Neuronal stem cell (in vitro differentiated cells): ENCODE measurements at regions not wholly inside any gene's neighbourhood (a gene's known extent, or its start where the extent isn't known, plus 50 kb on each side); places are given as distances from the start of the nearest gene placed in this dataset.

Experiments used
- DNase-seq: peaks from one replicate; pipeline ENCODE4 v3.0.0-alpha.2; 2013; ENCODE audit warnings: low spot score
- H2AFZ ChIP-seq: one replicate; pipeline ENCODE4 v1.6.1; 2013; ENCODE audit warnings: mild to moderate bottlenecking, low read length, inconsistent platforms
- H2AK5ac ChIP-seq: 2 replicates; pipeline ENCODE4 v1.6.1; 2013; ENCODE audit warnings: low read depth, mild to moderate bottlenecking, inconsistent platforms, low read length, moderate library complexity, mixed read lengths
- H2BK120ac ChIP-seq: 2 replicates; pipeline ENCODE4 v1.6.1; 2013; ENCODE audit warnings: low read depth, mild to moderate bottlenecking, inconsistent platforms, low read length, moderate library complexity, mixed read lengths
- H2BK12ac ChIP-seq: one replicate; pipeline ENCODE4 v1.6.1; 2013; ENCODE audit warnings: low read length, inconsistent platforms
- H2BK15ac ChIP-seq: 2 replicates; pipeline ENCODE4 v1.6.1; 2013; ENCODE audit warnings: mild to moderate bottlenecking, low read length, inconsistent platforms, mixed read lengths
- H2BK5ac ChIP-seq: one replicate; pipeline ENCODE4 v1.6.1; 2013; ENCODE audit warnings: inconsistent platforms, mild to moderate bottlenecking, low read length, moderate library complexity
- H3K14ac ChIP-seq: one replicate; pipeline ENCODE4 v1.6.1; 2013; ENCODE audit warnings: low read length, inconsistent platforms
- H3K18ac ChIP-seq: 2 replicates; pipeline ENCODE4 v1.6.1; 2013; ENCODE audit warnings: low read length, inconsistent platforms
- H3K23ac ChIP-seq: 2 replicates; pipeline ENCODE4 v1.6.1; 2013; ENCODE audit warnings: low read depth, mild to moderate bottlenecking, mixed read lengths, low read length, inconsistent platforms; ENCODE audit not compliant: poor library complexity
- H3K27ac ChIP-seq: replicated peaks from 3 replicates; pipeline ENCODE4 v1.5.1; 2013; ENCODE audit warnings: low read length, inconsistent platforms
- H3K27me3 ChIP-seq, 3 experiments: 2 replicates each; pipeline ENCODE4 v1.6.1; 2013; ENCODE audit warnings: low read length in 3 of 3, mild to moderate bottlenecking in 2 of 3, inconsistent platforms in 1 of 3, low read depth in 1 of 3, mixed read lengths in 1 of 3, moderate library complexity in 1 of 3; ENCODE audit not compliant: control insufficient read depth in 3 of 3, insufficient read depth in 3 of 3
- H3K36me3 ChIP-seq, 2 donors: replicated peaks in 1 of 2; 2 replicates each; pipeline ENCODE4 v1.6.1; 2013; ENCODE audit warnings: low read length in 2 of 2; ENCODE audit not compliant: control insufficient read depth in 2 of 2, insufficient read depth in 2 of 2
- H3K4ac ChIP-seq: 2 replicates; pipeline ENCODE4 v1.6.1; 2013; ENCODE audit warnings: inconsistent platforms, mild to moderate bottlenecking, low read length, moderate library complexity
- H3K4me1 ChIP-seq, 2 donors: 1 replicate in 1 of 2; 2 replicates in 1 of 2; pipeline ENCODE4 v1.6.1; 2013; ENCODE audit warnings: low read length in 2 of 2, low read depth in 1 of 2; ENCODE audit not compliant: control insufficient read depth in 2 of 2, insufficient read depth in 1 of 2
- H3K4me2 ChIP-seq: one replicate; pipeline ENCODE4 v1.6.1; 2013; ENCODE audit warnings: mild to moderate bottlenecking, low read length, inconsistent platforms; ENCODE audit not compliant: insufficient read depth, poor library complexity, severe bottlenecking
- H3K4me3 ChIP-seq, 2 donors: 2 replicates each; pipeline ENCODE4 v1.5.1; 2013; ENCODE audit warnings: low read length in 2 of 2, mild to moderate bottlenecking in 2 of 2, inconsistent platforms in 1 of 2, moderate library complexity in 1 of 2
- H3K79me1 ChIP-seq: one replicate; pipeline ENCODE4 v1.6.1; 2013; ENCODE audit warnings: low read depth, mild to moderate bottlenecking, inconsistent platforms, low read length, moderate library complexity
- H3K9ac ChIP-seq: one replicate; pipeline ENCODE4 v1.6.1; 2013; ENCODE audit warnings: mild to moderate bottlenecking, low read depth, low read length, inconsistent platforms; ENCODE audit not compliant: poor library complexity
- H3K9me3 ChIP-seq, 2 donors: replicated peaks in 1 of 2; 2 replicates each; pipeline versions ENCODE3 to v1.6.1; 2013; ENCODE audit warnings: low read length in 2 of 2, mild to moderate bottlenecking in 2 of 2, inconsistent platforms in 1 of 2, low read depth in 1 of 2, mixed read lengths in 1 of 2, moderate library complexity in 1 of 2; ENCODE audit not compliant: control insufficient read depth in 2 of 2, insufficient read depth in 1 of 2
- H4K8ac ChIP-seq: one replicate; pipeline ENCODE4 v1.6.1; 2013; ENCODE audit warnings: low read depth, mild to moderate bottlenecking, inconsistent platforms, low read length, moderate library complexity
- H4K91ac ChIP-seq: one replicate; pipeline ENCODE4 v1.6.1; 2013; ENCODE audit warnings: low read length, low read depth, mild to moderate bottlenecking, inconsistent platforms; ENCODE audit not compliant: poor library complexity
- WGBS, 2 donors: extraction: QIAGEN DNeasy Blood & Tissue Kit; methylation state at CpG; one replicate each; pipeline ENCODE4 v1.1.7; 2013; ENCODE audit warnings: missing lambda C conversion rate in 2 of 2, mixed read lengths in 1 of 2; ENCODE audit not compliant: insufficient read length in 2 of 2, insufficient replicate concordance in 1 of 2; ENCODE audit errors: extremely low coverage in 2 of 2; 5-methylcytosine and 5-hydroxymethylcytosine counted together

DNA sequence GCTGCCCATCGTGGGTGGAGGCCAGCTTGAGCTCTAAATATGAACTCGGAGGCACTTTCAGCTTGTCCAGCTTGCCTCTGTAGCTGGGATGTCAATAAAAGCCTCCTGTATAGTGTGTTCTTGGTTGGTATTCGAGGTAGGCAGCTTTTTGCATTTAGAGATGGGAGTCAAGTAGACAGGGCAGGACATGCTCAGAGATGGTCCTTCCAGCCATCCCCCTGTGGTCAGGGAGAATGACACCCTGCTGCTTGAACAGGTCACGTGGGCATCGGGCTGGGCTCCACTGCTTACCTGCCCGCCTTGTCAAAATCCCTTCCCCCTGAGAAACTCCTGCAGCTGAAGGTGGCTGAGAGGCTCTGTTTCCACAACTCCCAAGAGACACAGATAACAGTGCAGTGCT lies 302.5 kb downstream of the ZNF536 start:
- Histone ChIP-seq H2BK120ac (no peak overlapping the region), H3K27ac (no peak overlapping the region), H2AK5ac (no peak overlapping the region), H3K23ac (no peak overlapping the region), H4K91ac (no peak overlapping the region), H3K4me2 (no peak overlapping the region), H3K9ac (no peak overlapping the region), H3K18ac (no peak overlapping the region), H3K79me1 (no peaks in the 10 kb centered on the region), H4K8ac (no peak overlapping the region), H3K14ac (no peak overlapping the region), H2BK5ac (no peak overlapping the region), H3K4ac (no peak overlapping the region), H3K4me1 (peaks cover 0 to 1% of the 10 kb centered on the region in 2 donors), H3K27me3 (peaks cover 0 to 3% (median 0%) of the 10 kb centered on the region in 3 experiments), H2BK15ac (no peak overlapping the region), H2AFZ (no peak overlapping the region), H3K9me3 (no peaks in the 10 kb centered on the region), H2BK12ac (no peak overlapping the region), H3K4me3 (no peak overlapping the region), H3K36me3 (no peaks in the 10 kb centered on the region)
- no CpG with 5 or more reads among the region's 6 CpGs for WGBS, 2 donors
- DNase-seq = no peak

DNA sequence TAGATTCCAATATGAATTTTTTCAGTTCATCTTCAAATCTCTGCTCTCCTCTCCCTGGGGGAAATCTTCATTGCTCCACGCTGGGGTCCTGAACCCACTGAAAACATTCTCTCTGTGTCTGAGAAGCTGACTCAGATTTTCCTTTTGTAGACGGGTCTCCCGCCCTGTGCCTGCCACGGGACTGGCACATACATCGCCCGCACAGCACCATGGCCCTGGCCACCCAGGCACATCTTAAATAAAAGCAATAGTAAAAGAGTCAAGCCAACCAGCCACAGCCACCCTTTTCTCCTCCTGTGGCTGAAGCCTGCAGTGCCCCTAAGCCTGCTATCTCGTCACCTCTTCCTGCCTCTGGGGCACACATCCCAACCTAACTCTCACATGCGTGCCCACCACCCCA lies 301.2 kb downstream of the ZNF536 start:
- Histone ChIP-seq H3K9me3 (no peaks in the 10 kb centered on the region), H4K91ac (no peak overlapping the region), H3K18ac (no peak overlapping the region), H3K4me1 (peaks cover 0 to 5% of the 10 kb centered on the region in 2 donors), H3K4ac (no peak overlapping the region), H3K4me3 (no peak overlapping the region), H2BK5ac (no peak overlapping the region), H3K79me1 (no peaks in the 10 kb centered on the region), H3K9ac (no peak overlapping the region), H3K14ac (no peak overlapping the region), H3K23ac (no peak overlapping the region), H2AK5ac (no peak overlapping the region), H2BK15ac (no peak overlapping the region), H4K8ac (no peak overlapping the region), H3K4me2 (no peak overlapping the region), H2AFZ (no peak overlapping the region), H3K36me3 (no peaks in the 10 kb centered on the region), H3K27ac (no peak overlapping the region), H2BK120ac (no peak overlapping the region), H2BK12ac (no peak overlapping the region), H3K27me3 (peaks cover 0 to 3% (median 0%) of the 10 kb centered on the region in 3 experiments)
- no peak for DNase-seq
- no CpG with 5 or more reads among the region's 8 CpGs for WGBS, 2 donors

DNA sequence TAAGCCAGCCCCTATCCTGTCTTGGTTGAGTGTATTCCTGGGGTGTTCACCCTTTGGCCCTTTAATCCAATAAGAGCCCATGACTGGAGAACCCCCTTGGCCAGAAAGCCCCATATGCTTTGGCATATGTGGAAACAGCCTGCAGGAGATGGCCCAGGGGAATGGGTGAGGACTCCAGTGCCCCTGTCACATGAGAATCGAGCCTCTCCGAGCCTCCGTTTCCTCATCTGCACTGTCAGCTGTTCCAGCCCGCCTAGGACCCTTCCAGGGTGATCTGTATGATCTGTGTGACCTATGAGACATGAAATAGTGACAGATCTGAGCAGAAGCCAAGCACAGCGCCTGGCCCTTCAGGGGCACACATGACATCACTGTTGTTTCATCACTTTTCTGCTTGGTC lies 300.7 kb downstream of the ZNF536 start:
- no peak overlapping the region for H4K8ac ChIP-seq
- no peak overlapping the region for H3K14ac ChIP-seq
- H2AK5ac ChIP-seq = no peak overlapping the region
- no peak for DNase-seq
- WGBS, 2 donors = no CpG with 5 or more reads among the region's 5 CpGs
- H4K91ac ChIP-seq = no peak overlapping the region
- H2BK120ac ChIP-seq = no peak overlapping the region
- no peak overlapping the region for H3K23ac ChIP-seq
- no peak overlapping the region for H3K4ac ChIP-seq
- no peak overlapping the region for H2BK5ac ChIP-seq
- peaks cover 0 to 4% of the 10 kb centered on the region in 2 donors for H3K4me1 ChIP-seq
- no peaks in the 10 kb centered on the region for H3K9me3 ChIP-seq
- no peak overlapping the region for H2AFZ ChIP-seq
- H3K27me3 ChIP-seq = peaks cover 0 to 3% (median 0%) of the 10 kb centered on the region in 3 experiments
- H3K18ac ChIP-seq = no peak overlapping the region
- no peak overlapping the region for H3K4me3 ChIP-seq
- no peak overlapping the region for H3K4me2 ChIP-seq
- no peaks in the 10 kb centered on the region for H3K79me1 ChIP-seq
- H2BK12ac ChIP-seq = no peak overlapping the region
- H3K36me3 ChIP-seq = no peaks in the 10 kb centered on the region
- H3K9ac ChIP-seq = no peak overlapping the region
- H3K27ac ChIP-seq = no peak overlapping the region
- H2BK15ac ChIP-seq = no peak overlapping the region

DNA sequence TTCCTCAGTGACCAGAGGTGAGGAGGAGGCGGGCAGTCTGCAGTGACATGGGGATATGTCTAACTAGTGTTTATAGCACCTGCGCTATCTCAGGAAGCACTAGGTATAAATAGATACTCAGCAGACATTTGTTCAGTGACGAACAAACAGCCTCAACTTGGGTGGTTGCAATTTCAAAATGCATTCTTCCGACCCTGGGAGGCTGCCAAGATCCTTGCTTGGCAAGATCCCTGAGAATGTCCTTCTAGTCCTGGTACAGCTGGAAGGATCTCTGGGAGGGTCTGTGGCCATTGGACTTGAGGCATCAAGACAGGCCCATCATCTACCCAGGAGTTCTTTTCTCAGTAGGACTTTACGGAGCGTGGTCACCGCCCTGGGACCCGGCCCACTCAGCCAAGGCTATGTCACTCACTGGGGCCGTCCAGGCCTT lies 299.5 kb downstream of the ZNF536 start:
- H3K27me3 ChIP-seq = peaks cover 0 to 3% (median 0%) of the 10 kb centered on the region in 3 experiments
- no peak overlapping the region for H3K4me2 ChIP-seq
- no peak overlapping the region for H4K91ac ChIP-seq
- H3K4ac ChIP-seq = no peak overlapping the region
- no peaks in the 10 kb centered on the region for H3K79me1 ChIP-seq
- no peaks in the 10 kb centered on the region for H3K36me3 ChIP-seq
- H3K9ac ChIP-seq = no peak overlapping the region
- H2AFZ ChIP-seq = no peak overlapping the region
- H4K8ac ChIP-seq = no peak overlapping the region
- DNase-seq = no peak
- no peak overlapping the region for H3K14ac ChIP-seq
- H2BK15ac ChIP-seq = no peak overlapping the region
- H2BK5ac ChIP-seq = no peak overlapping the region
- H2BK12ac ChIP-seq = no peak overlapping the region
- WGBS, 2 donors = no CpG with 5 or more reads among the region's 9 CpGs
- H3K18ac ChIP-seq = no peak overlapping the region
- no peak overlapping the region for H3K27ac ChIP-seq
- no peak overlapping the region for H3K23ac ChIP-seq
- H2AK5ac ChIP-seq = no peak overlapping the region
- H2BK120ac ChIP-seq = no peak overlapping the region
- no peak overlapping the region for H3K4me3 ChIP-seq
- peaks cover 0 to 9% of the 10 kb centered on the region in 2 donors for H3K4me1 ChIP-seq
- H3K9me3 ChIP-seq = no peaks in the 10 kb centered on the region
